ENCODE measurements at regions not wholly inside any gene's neighbourhood (a gene's known extent, or its start where the extent isn't known, plus 50 kb on each side); places are given as distances from the start of the nearest gene placed in this dataset.

GRCh38 chr5:71786337-71787055, 67.4 kb downstream of the CARTPT start:
- Histone ChIP-seq H3K27me3 (ENCODE audit: control insufficient read depth, extremely low read depth, insufficient read depth, low read length) (peaks cover 9% of the 10 kb centered on the region), H4K20me1 (ENCODE audit: control insufficient read depth, extremely low read depth, insufficient read depth, low read length) (no peaks in the 10 kb centered on the region), H3K27ac (ENCODE audit: control insufficient read depth, insufficient read depth, low read length) (no peak overlapping the region), H3K36me3 (ENCODE audit: control insufficient read depth in 2 of 2, extremely low read depth in 1 of 2, insufficient read depth in 2 of 2, low read length in 2 of 2) (no peaks in the 10 kb centered on the region), H3K4me2 (ENCODE audit: control insufficient read depth, extremely low read depth, insufficient read depth, low read depth, low read length) (no peak overlapping the region), H3K9ac (ENCODE audit: control insufficient read depth, extremely low read depth, insufficient read depth, low read length) (no peak overlapping the region), H3K9me1 (ENCODE audit: control insufficient read depth, extremely low read depth, insufficient read depth, low read length) (no peaks in the 10 kb centered on the region), H2AFZ (ENCODE audit: control insufficient read depth, low read length) (no peak overlapping the region), H3K9me3 (ENCODE audit: control insufficient read depth, low read depth, low read length) (no peaks in the 10 kb centered on the region), H3K4me3 (ENCODE audit: control insufficient read depth in 2 of 3, extremely low read depth in 1 of 3, insufficient read depth in 2 of 3, low read depth in 1 of 3, low read length in 3 of 3) (no peak overlapping the region), H3K4me1 (ENCODE audit: control insufficient read depth, extremely low read depth, insufficient read depth, low read length) (peaks cover 12% of the 10 kb centered on the region), H3K79me2 (ENCODE audit: control insufficient read depth, insufficient read depth, low read length) (no peaks in the 10 kb centered on the region)
- no peak for FAIRE-seq
- TF ChIP-seq, protein P1, sequence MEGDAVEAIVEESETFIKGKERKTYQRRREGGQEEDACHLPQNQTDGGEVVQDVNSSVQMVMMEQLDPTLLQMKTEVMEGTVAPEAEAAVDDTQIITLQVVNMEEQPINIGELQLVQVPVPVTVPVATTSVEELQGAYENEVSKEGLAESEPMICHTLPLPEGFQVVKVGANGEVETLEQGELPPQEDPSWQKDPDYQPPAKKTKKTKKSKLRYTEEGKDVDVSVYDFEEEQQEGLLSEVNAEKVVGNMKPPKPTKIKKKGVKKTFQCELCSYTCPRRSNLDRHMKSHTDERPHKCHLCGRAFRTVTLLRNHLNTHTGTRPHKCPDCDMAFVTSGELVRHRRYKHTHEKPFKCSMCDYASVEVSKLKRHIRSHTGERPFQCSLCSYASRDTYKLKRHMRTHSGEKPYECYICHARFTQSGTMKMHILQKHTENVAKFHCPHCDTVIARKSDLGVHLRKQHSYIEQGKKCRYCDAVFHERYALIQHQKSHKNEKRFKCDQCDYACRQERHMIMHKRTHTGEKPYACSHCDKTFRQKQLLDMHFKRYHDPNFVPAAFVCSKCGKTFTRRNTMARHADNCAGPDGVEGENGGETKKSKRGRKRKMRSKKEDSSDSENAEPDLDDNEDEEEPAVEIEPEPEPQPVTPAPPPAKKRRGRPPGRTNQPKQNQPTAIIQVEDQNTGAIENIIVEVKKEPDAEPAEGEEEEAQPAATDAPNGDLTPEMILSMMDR (optimal IDR thresholded peaks at IDR 0.05 in 1 of 3, IDR thresholded peaks at IDR 0.05 in 1 of 3, conservative IDR thresholded peaks at IDR 0.05 in 1 of 3; ENCODE audit: extremely low read depth in 1 of 3, insufficient read depth in 2 of 3, low read length in 3 of 3), result no peak
- TF ChIP-seq EZH2 (IDR thresholded peaks at IDR 0.05; ENCODE audit: low read length), result no peak
- dilution Hi-C loops (cut with MboI; ENCODE audit: extremely low pct_ligation_motif_present, low sequenced_read_pairs), result no loop called here
- no peak for DNase-seq (ENCODE audit: low read depth, low spot score)

- Histone ChIP-seq H3K36me3 (ENCODE audit: control insufficient read depth in 2 of 2, extremely low read depth in 1 of 2, insufficient read depth in 2 of 2, low read length in 2 of 2) (no peaks in the 10 kb centered on the region), H3K4me1 (ENCODE audit: control insufficient read depth, extremely low read depth, insufficient read depth, low read length) (peaks cover under 1% of the 10 kb centered on the region), H3K9me3 (ENCODE audit: control insufficient read depth, low read depth, low read length) (no peaks in the 10 kb centered on the region), H2AFZ (ENCODE audit: control insufficient read depth, low read length) (no peak overlapping the region), H3K27ac (ENCODE audit: control insufficient read depth, insufficient read depth, low read length) (no peak overlapping the region), H3K27me3 (ENCODE audit: control insufficient read depth, extremely low read depth, insufficient read depth, low read length) (peaks cover 9% of the 10 kb centered on the region), H3K4me3 (ENCODE audit: control insufficient read depth in 2 of 3, extremely low read depth in 1 of 3, insufficient read depth in 2 of 3, low read depth in 1 of 3, low read length in 3 of 3) (no peak overlapping the region), H4K20me1 (ENCODE audit: control insufficient read depth, extremely low read depth, insufficient read depth, low read length) (no peaks in the 10 kb centered on the region), H3K4me2 (ENCODE audit: control insufficient read depth, extremely low read depth, insufficient read depth, low read depth, low read length) (no peak overlapping the region), H3K9ac (ENCODE audit: control insufficient read depth, extremely low read depth, insufficient read depth, low read length) (no peak overlapping the region), H3K9me1 (ENCODE audit: control insufficient read depth, extremely low read depth, insufficient read depth, low read length) (no peaks in the 10 kb centered on the region), H3K79me2 (ENCODE audit: control insufficient read depth, insufficient read depth, low read length) (no peaks in the 10 kb centered on the region)
- DNase-seq (ENCODE audit: low read depth, low spot score) (no peak), FAIRE-seq (no peak)
- dilution Hi-C loops (cut with MboI; ENCODE audit: extremely low pct_ligation_motif_present, low sequenced_read_pairs), result no loop called here
- no peak for TF ChIP-seq EZH2 (IDR thresholded peaks at IDR 0.05; ENCODE audit: low read length)
- TF ChIP-seq, protein P1 (optimal IDR thresholded peaks at IDR 0.05 in 1 of 3, IDR thresholded peaks at IDR 0.05 in 1 of 3, conservative IDR thresholded peaks at IDR 0.05 in 1 of 3; ENCODE audit: extremely low read depth in 1 of 3, insufficient read depth in 2 of 3, low read length in 3 of 3), result no peak
These were observed 69.7 kb downstream of the CARTPT start for GRCh38 chr5:71788794-71789193.
